ENCODE measurements at regions not wholly inside any gene's neighbourhood (a gene's known extent, or its start where the extent isn't known, plus 50 kb on each side); places are given as distances from the start of the nearest gene placed in this dataset.

DNA sequence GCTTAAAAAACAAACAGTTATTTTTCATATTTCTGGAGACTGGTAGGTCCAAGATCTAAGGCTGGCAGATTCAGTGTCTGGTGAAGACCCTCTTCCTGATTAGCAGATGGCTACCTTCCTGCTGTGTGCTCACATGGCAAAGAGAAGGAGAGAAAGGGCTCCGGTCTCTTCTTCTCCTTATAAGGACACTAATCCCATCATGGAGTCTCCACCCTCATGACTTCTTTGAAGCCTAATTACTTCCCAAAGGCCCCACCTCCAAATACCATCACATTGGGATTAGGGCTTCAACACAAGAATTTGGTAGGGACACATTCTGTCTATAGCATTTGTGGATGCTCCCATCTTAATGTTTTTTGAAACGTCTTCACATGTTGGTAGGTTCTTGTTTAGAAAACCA is 391.1 kb downstream of the TMEM161B start:
- CTCF ChIA-PET = no interaction called here
- Histone ChIP-seq H3K9me3 (ENCODE audit: control extremely low read depth in 1 of 5, control insufficient read depth in 4 of 5, insufficient read depth in 2 of 5, low read depth in 1 of 5, low read length in 4 of 5) (no peaks in the 10 kb centered on the region), H3K27me3 (replicated peaks in 2 of 5; ENCODE audit: control insufficient read depth in 4 of 5, insufficient read depth in 5 of 5, low read length in 4 of 5) (no peaks in the 10 kb centered on the region), H3K4me1 (ENCODE audit: control extremely low read depth in 1 of 4, control insufficient read depth in 4 of 4, insufficient read depth in 4 of 4, low read length in 3 of 4) (no peaks in the 10 kb centered on the region), H3K4me3 (ENCODE audit: control insufficient read depth in 1 of 7, extremely low read depth in 1 of 7, insufficient read depth in 4 of 7, low read depth in 2 of 7, low read length in 6 of 7) (no peak overlapping the region), H3K27ac (ENCODE audit: insufficient read depth in 1 of 2, low read depth in 1 of 2, low read length in 2 of 2, poor library complexity in 1 of 2, severe bottlenecking in 2 of 2) (no peak overlapping the region), H3K36me3 (ENCODE audit: control insufficient read depth in 4 of 4, insufficient read depth in 4 of 4, low read length in 3 of 4) (no peaks in the 10 kb centered on the region)
- no CpG with 5 or more reads among the region's 2 CpGs for WGBS (ENCODE audit: insufficient coverage)
- POLR2A ChIA-PET = no interaction called here
- DNase-seq = no peak

DNA sequence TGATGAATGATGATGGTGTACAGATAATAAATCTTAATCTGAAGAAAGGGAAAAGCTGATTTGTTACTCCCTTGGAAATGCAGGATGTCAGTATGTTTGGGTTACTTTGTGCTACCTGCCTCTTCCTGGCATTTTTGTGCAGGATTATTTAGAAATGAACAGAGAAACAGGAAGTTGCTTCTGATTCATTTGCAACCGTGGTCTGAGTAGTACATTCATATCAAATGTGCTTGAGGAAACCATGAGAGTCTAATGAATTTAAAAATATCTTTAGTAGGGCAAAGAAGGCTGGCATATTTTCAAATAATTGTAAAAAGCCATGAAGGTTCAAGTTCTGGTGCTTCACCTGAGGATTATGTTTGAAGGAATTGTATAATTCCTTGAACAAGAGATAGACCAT is 391.6 kb downstream of the TMEM161B start:
- H3K36me3 ChIP-seq (ENCODE audit: control insufficient read depth in 4 of 4, insufficient read depth in 4 of 4, low read length in 3 of 4) = no peaks in the 10 kb centered on the region
- CTCF ChIA-PET = no interaction called here

DNA sequence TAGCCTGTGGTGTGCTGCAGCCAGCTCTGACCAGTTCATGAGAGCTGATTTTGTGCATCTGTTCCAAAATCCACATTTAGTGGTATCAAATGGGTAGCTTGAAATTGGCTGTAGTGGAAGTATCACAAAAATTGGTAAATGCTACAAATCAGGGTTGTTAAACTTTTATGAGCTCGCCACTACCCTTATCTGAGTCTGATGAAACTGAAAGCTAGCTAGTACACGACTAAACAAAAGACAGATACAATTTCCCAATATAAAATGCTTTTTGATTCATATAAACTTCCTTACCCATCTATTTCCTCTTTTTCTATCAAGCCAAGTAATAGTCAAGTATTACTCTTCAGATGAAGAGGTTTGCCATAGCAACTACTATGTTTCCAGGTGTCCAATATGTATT is 392.0 kb downstream of the TMEM161B start:
- Histone ChIP-seq H3K4me3 (ENCODE audit: control insufficient read depth in 1 of 7, extremely low read depth in 1 of 7, insufficient read depth in 4 of 7, low read depth in 2 of 7, low read length in 6 of 7) (no peak overlapping the region), H3K36me3 (ENCODE audit: control insufficient read depth in 4 of 4, insufficient read depth in 4 of 4, low read length in 3 of 4) (no peaks in the 10 kb centered on the region), H3K27ac (ENCODE audit: insufficient read depth in 1 of 2, low read depth in 1 of 2, low read length in 2 of 2, poor library complexity in 1 of 2, severe bottlenecking in 2 of 2) (no peak overlapping the region), H3K27me3 (replicated peaks in 2 of 5; ENCODE audit: control insufficient read depth in 4 of 5, insufficient read depth in 5 of 5, low read length in 4 of 5) (no peaks in the 10 kb centered on the region), H3K4me1 (ENCODE audit: control extremely low read depth in 1 of 4, control insufficient read depth in 4 of 4, insufficient read depth in 4 of 4, low read length in 3 of 4) (no peaks in the 10 kb centered on the region), H3K9me3 (ENCODE audit: control extremely low read depth in 1 of 5, control insufficient read depth in 4 of 5, insufficient read depth in 2 of 5, low read depth in 1 of 5, low read length in 4 of 5) (no peaks in the 10 kb centered on the region)
- ChIA-PET CTCF (no interaction called here), POLR2A (no interaction called here)
- DNase-seq = no peak
- WGBS (ENCODE audit: insufficient coverage) = 85% methylated on average over 2 of the region's 2 CpGs

More for the DNA sequence above, 391.6 kb downstream of the TMEM161B start:
- POLR2A ChIA-PET = no interaction called here
- Histone ChIP-seq H3K9me3 (ENCODE audit: control extremely low read depth in 1 of 5, control insufficient read depth in 4 of 5, insufficient read depth in 2 of 5, low read depth in 1 of 5, low read length in 4 of 5) (no peaks in the 10 kb centered on the region), H3K4me3 (ENCODE audit: control insufficient read depth in 1 of 7, extremely low read depth in 1 of 7, insufficient read depth in 4 of 7, low read depth in 2 of 7, low read length in 6 of 7) (no peak overlapping the region), H3K27ac (ENCODE audit: insufficient read depth in 1 of 2, low read depth in 1 of 2, low read length in 2 of 2, poor library complexity in 1 of 2, severe bottlenecking in 2 of 2) (no peak overlapping the region), H3K4me1 (ENCODE audit: control extremely low read depth in 1 of 4, control insufficient read depth in 4 of 4, insufficient read depth in 4 of 4, low read length in 3 of 4) (no peaks in the 10 kb centered on the region), H3K27me3 (replicated peaks in 2 of 5; ENCODE audit: control insufficient read depth in 4 of 5, insufficient read depth in 5 of 5, low read length in 4 of 5) (no peaks in the 10 kb centered on the region)
- 11% methylated on average over 1 of the region's 1 CpG for WGBS (ENCODE audit: insufficient coverage)
- no peak for DNase-seq

DNA sequence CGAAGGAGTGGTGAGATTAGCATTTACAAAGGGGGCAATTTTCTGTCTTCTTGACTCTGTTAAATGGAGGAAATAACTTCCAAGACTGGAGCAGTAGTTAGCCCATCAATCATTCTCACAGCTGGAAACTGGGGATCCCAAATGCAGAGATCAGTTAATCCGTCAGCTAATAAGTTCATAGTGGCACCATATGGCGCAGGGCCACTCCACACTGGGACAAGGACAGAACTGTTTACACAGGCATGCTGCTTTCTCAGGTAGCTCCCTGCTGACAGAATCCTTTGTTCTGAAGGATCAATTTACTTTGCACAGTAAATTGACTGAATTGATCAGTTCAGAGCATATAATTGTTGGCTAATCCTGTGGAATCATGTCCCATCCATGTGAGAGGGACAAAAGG is 395.7 kb downstream of the TMEM161B start:
- Histone ChIP-seq H3K4me1 (ENCODE audit: control extremely low read depth in 1 of 4, control insufficient read depth in 4 of 4, insufficient read depth in 4 of 4, low read length in 3 of 4) (no peaks in the 10 kb centered on the region), H3K9me3 (ENCODE audit: control extremely low read depth in 1 of 5, control insufficient read depth in 4 of 5, insufficient read depth in 2 of 5, low read depth in 1 of 5, low read length in 4 of 5) (no peaks in the 10 kb centered on the region), H3K27ac (ENCODE audit: insufficient read depth in 1 of 2, low read depth in 1 of 2, low read length in 2 of 2, poor library complexity in 1 of 2, severe bottlenecking in 2 of 2) (no peak overlapping the region), H3K4me3 (ENCODE audit: control insufficient read depth in 1 of 7, extremely low read depth in 1 of 7, insufficient read depth in 4 of 7, low read depth in 2 of 7, low read length in 6 of 7) (no peak overlapping the region), H3K36me3 (ENCODE audit: control insufficient read depth in 4 of 4, insufficient read depth in 4 of 4, low read length in 3 of 4) (no peaks in the 10 kb centered on the region), H3K27me3 (replicated peaks in 2 of 5; ENCODE audit: control insufficient read depth in 4 of 5, insufficient read depth in 5 of 5, low read length in 4 of 5) (no peaks in the 10 kb centered on the region)
- no peak for DNase-seq
- 81% methylated on average over 3 of the region's 3 CpGs for WGBS (ENCODE audit: insufficient coverage)
- POLR2A ChIA-PET = no interaction called here
- CTCF ChIA-PET = no interaction called here

DNA sequence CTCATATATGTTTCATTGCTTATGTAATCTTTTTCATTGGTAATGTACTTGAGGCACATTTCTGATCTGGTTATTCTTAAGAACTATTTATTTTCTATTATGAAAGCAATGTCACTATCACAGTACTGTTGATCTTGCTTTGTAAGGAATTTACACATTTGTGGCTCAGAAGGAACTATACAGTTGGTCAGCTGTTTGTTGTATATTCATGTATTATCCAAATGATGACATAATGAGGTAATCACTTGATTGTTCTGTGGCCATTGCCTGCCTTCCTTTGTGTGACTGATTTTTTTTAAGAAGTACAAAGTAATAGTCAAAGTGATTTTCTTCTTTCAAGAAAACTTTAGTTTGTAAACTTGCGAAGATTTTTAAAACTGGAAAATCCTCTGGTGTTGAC is 399.9 kb downstream of the TMEM161B start:
- no peak overlapping the region for H3K4me3 ChIP-seq (ENCODE audit: control insufficient read depth in 1 of 7, extremely low read depth in 1 of 7, insufficient read depth in 4 of 7, low read depth in 2 of 7, low read length in 6 of 7)
- no CpG with 5 or more reads among the region's 1 CpG for WGBS (ENCODE audit: insufficient coverage)
- ChIA-PET CTCF (interaction anchor here (1.3 kb wide), 1 partner anchor 10 kb away, joined by 3 read pairs; no protein-coding TSS in a partner anchor), POLR2A (interaction anchor here (0.7 kb wide), 1 partner anchor 564 kb away, joined by 4 read pairs; no protein-coding TSS in a partner anchor)
- H3K27ac ChIP-seq (ENCODE audit: insufficient read depth in 1 of 2, low read depth in 1 of 2, low read length in 2 of 2, poor library complexity in 1 of 2, severe bottlenecking in 2 of 2) = no peak overlapping the region
- no peaks in the 10 kb centered on the region for H3K36me3 ChIP-seq (ENCODE audit: control insufficient read depth in 4 of 4, insufficient read depth in 4 of 4, low read length in 3 of 4)
- no peaks in the 10 kb centered on the region for H3K9me3 ChIP-seq (ENCODE audit: control extremely low read depth in 1 of 5, control insufficient read depth in 4 of 5, insufficient read depth in 2 of 5, low read depth in 1 of 5, low read length in 4 of 5)
- H3K27me3 ChIP-seq (replicated peaks in 2 of 5; ENCODE audit: control insufficient read depth in 4 of 5, insufficient read depth in 5 of 5, low read length in 4 of 5) = no peaks in the 10 kb centered on the region
- H3K4me1 ChIP-seq (ENCODE audit: control extremely low read depth in 1 of 4, control insufficient read depth in 4 of 4, insufficient read depth in 4 of 4, low read length in 3 of 4) = no peaks in the 10 kb centered on the region
- DNase-seq = no peak

DNA sequence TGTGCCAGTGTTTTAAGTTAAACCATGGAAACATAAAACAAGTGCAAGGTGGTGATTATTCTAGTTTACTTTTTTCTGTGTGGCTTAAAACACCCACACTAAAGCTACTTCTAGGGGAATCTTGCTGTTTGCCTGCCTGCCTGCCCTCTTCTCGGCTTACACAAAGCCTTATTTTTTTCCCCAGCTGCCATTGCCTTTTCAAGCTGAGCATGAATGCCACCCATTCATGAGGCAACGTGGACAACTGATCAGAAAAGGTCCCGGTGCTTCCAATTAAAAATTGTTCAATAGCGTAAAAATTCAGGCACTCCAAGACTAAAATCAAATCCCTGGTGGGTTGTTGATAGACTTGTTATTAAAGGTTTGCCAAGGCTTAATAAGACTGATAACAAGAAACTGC is 401.4 kb downstream of the TMEM161B start:
- no peak overlapping the region for H3K4me3 ChIP-seq (ENCODE audit: control insufficient read depth in 1 of 7, extremely low read depth in 1 of 7, insufficient read depth in 4 of 7, low read depth in 2 of 7, low read length in 6 of 7)
- 73% methylated on average over 3 of the region's 4 CpGs for WGBS (ENCODE audit: insufficient coverage)
- DNase-seq = no peak
- CTCF ChIA-PET = no interaction called here
- no peaks in the 10 kb centered on the region for H3K36me3 ChIP-seq (ENCODE audit: control insufficient read depth in 4 of 4, insufficient read depth in 4 of 4, low read length in 3 of 4)
- H3K27ac ChIP-seq (ENCODE audit: insufficient read depth in 1 of 2, low read depth in 1 of 2, low read length in 2 of 2, poor library complexity in 1 of 2, severe bottlenecking in 2 of 2) = no peak overlapping the region
- H3K27me3 ChIP-seq (replicated peaks in 2 of 5; ENCODE audit: control insufficient read depth in 4 of 5, insufficient read depth in 5 of 5, low read length in 4 of 5) = no peaks in the 10 kb centered on the region
- no peaks in the 10 kb centered on the region for H3K4me1 ChIP-seq (ENCODE audit: control extremely low read depth in 1 of 4, control insufficient read depth in 4 of 4, insufficient read depth in 4 of 4, low read length in 3 of 4)
- POLR2A ChIA-PET = no interaction called here
- H3K9me3 ChIP-seq (ENCODE audit: control extremely low read depth in 1 of 5, control insufficient read depth in 4 of 5, insufficient read depth in 2 of 5, low read depth in 1 of 5, low read length in 4 of 5) = no peaks in the 10 kb centered on the region

DNA sequence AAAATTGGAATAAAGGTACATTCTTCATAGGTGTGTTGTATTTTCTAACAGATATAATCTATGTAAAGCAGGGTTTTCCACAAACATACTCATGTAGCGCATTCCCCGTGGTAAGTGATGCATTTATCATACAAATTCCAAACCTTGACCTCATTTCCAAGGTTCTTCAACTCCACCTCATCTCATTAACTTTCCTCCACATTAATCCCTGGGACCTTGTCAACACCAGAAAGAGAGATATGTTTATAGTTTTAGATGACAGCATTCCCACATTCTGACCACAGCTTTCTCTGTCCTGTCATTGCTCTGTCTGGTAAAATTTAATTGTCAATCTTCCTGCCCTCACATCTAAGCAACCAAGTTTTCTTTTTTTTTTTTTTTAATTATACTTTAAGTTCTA is 415.1 kb downstream of the TMEM161B start:
- POLR2A ChIA-PET = no interaction called here
- CTCF ChIA-PET = no interaction called here

DNA sequence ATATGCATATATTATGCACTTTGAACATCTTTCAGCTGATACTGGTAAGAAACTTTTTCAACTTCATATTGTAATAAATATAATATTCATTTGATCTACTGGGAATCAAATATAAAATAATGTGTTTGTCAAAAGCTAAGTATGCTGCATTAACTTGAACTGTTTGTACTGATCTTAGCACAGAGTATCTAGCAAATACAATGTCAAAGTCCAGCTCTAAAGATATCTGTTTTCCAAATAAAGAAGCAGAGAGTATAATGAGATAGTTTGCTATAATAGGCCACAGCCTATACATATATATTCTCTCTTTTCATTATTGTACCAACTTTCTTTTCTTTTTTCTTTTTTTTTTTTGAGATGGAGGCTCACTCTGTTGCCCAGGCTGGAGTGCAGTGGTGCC is 417.0 kb downstream of the TMEM161B start:
- no peak for DNase-seq
- Histone ChIP-seq H3K4me3 (ENCODE audit: control insufficient read depth in 1 of 7, extremely low read depth in 1 of 7, insufficient read depth in 4 of 7, low read depth in 2 of 7, low read length in 6 of 7) (no peak overlapping the region), H3K27me3 (replicated peaks in 2 of 5; ENCODE audit: control insufficient read depth in 4 of 5, insufficient read depth in 5 of 5, low read length in 4 of 5) (no peaks in the 10 kb centered on the region), H3K9me3 (ENCODE audit: control extremely low read depth in 1 of 5, control insufficient read depth in 4 of 5, insufficient read depth in 2 of 5, low read depth in 1 of 5, low read length in 4 of 5) (no peaks in the 10 kb centered on the region), H3K36me3 (ENCODE audit: control insufficient read depth in 4 of 4, insufficient read depth in 4 of 4, low read length in 3 of 4) (no peaks in the 10 kb centered on the region), H3K4me1 (ENCODE audit: control extremely low read depth in 1 of 4, control insufficient read depth in 4 of 4, insufficient read depth in 4 of 4, low read length in 3 of 4) (no peaks in the 10 kb centered on the region), H3K27ac (ENCODE audit: insufficient read depth in 1 of 2, low read depth in 1 of 2, low read length in 2 of 2, poor library complexity in 1 of 2, severe bottlenecking in 2 of 2) (no peak overlapping the region)
- ChIA-PET CTCF (no interaction called here), POLR2A (no interaction called here)

More for the DNA sequence above, 415.1 kb downstream of the TMEM161B start:
- no peaks in the 10 kb centered on the region for H3K36me3 ChIP-seq (ENCODE audit: control insufficient read depth in 4 of 4, insufficient read depth in 4 of 4, low read length in 3 of 4)
- no CpG with 5 or more reads among the region's 2 CpGs for WGBS (ENCODE audit: insufficient coverage)
- H3K9me3 ChIP-seq (ENCODE audit: control extremely low read depth in 1 of 5, control insufficient read depth in 4 of 5, insufficient read depth in 2 of 5, low read depth in 1 of 5, low read length in 4 of 5) = no peaks in the 10 kb centered on the region
- no peak overlapping the region for H3K4me3 ChIP-seq (ENCODE audit: control insufficient read depth in 1 of 7, extremely low read depth in 1 of 7, insufficient read depth in 4 of 7, low read depth in 2 of 7, low read length in 6 of 7)
- no peak overlapping the region for H3K27ac ChIP-seq (ENCODE audit: insufficient read depth in 1 of 2, low read depth in 1 of 2, low read length in 2 of 2, poor library complexity in 1 of 2, severe bottlenecking in 2 of 2)
- DNase-seq = no peak
- H3K4me1 ChIP-seq (ENCODE audit: control extremely low read depth in 1 of 4, control insufficient read depth in 4 of 4, insufficient read depth in 4 of 4, low read length in 3 of 4) = no peaks in the 10 kb centered on the region
- H3K27me3 ChIP-seq (replicated peaks in 2 of 5; ENCODE audit: control insufficient read depth in 4 of 5, insufficient read depth in 5 of 5, low read length in 4 of 5) = no peaks in the 10 kb centered on the region

Measured in common myeloid progenitor, CD34-positive (primary cell).